Osteocyte (in vitro differentiated cells): ENCODE measurements at regions not wholly inside any gene's neighbourhood (a gene's known extent, or its start where the extent isn't known, plus 50 kb on each side); places are given as distances from the start of the nearest gene placed in this dataset.

ENCODE experiments used
- DNase-seq: peaks from one replicate; pipeline ENCODE4 v3.0.0; 2021; ENCODE audit warnings: mixed read lengths; ENCODE audit not compliant: unreplicated experiment; ENCODE audit errors: extremely low spot score
- H3K27ac Mint-ChIP-seq: one replicate; pipeline ENCODE4 v1.8.0; 2021; ENCODE audit warnings: mild to moderate bottlenecking, mixed read lengths; ENCODE audit not compliant: unreplicated experiment
- H3K27me3 Mint-ChIP-seq: one replicate; pipeline ENCODE4 v1.8.0; 2021; ENCODE audit warnings: mixed read lengths; ENCODE audit not compliant: unreplicated experiment
- H3K36me3 Mint-ChIP-seq: one replicate; pipeline ENCODE4 v1.8.0; 2021; ENCODE audit warnings: mixed read lengths; ENCODE audit not compliant: unreplicated experiment
- H3K4me1 Mint-ChIP-seq: one replicate; pipeline ENCODE4 v1.8.0; 2021; ENCODE audit warnings: mixed read lengths; ENCODE audit not compliant: unreplicated experiment
- H3K4me3 Mint-ChIP-seq: one replicate; pipeline ENCODE4 v1.8.0; 2021; ENCODE audit warnings: mild to moderate bottlenecking, moderate library complexity, mixed read lengths; ENCODE audit not compliant: unreplicated experiment
- H3K9me3 Mint-ChIP-seq: one replicate; pipeline ENCODE4 v1.8.0; 2021; ENCODE audit warnings: mixed read lengths; ENCODE audit not compliant: unreplicated experiment
- TF ChIP-seq, protein P1 (sequence below): fragments of 200-600 bp; sonication (generic); IDR thresholded peaks from 2 replicates; pipeline ENCODE4 v1.5.0; 2021; ENCODE audit warnings: antibody characterized with exemption, mild to moderate bottlenecking, moderate library complexity

DNA sequence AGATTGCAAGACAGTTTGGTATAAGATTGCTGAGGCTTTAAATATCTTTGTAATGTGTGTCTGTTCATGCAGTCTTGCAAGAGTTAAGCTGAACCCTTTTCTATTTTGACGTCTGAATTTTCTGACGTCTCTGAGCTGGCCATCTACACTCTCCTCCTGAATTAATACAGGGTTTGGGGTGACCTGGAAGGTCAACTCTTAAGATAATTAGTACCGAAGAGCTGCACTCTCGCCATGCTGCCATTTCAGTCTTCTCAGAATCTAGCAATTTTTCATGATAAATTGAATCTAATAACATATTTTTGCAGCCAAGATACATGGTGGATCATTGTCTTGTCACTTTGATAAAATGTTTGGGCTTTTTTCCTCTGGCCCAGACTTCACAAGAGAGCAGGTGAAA is 1245.2 kb upstream of the CELF4 start:
- no peak overlapping the region for H3K4me3 Mint-ChIP-seq
- no peak overlapping the region for H3K27ac Mint-ChIP-seq
- DNase-seq: no peak
- no peaks in the 10 kb centered on the region for H3K36me3 Mint-ChIP-seq
- H3K9me3 Mint-ChIP-seq: no peaks in the 10 kb centered on the region
- no peaks in the 10 kb centered on the region for H3K4me1 Mint-ChIP-seq
- H3K27me3 Mint-ChIP-seq: no peaks in the 10 kb centered on the region
- TF ChIP-seq, protein P1, sequence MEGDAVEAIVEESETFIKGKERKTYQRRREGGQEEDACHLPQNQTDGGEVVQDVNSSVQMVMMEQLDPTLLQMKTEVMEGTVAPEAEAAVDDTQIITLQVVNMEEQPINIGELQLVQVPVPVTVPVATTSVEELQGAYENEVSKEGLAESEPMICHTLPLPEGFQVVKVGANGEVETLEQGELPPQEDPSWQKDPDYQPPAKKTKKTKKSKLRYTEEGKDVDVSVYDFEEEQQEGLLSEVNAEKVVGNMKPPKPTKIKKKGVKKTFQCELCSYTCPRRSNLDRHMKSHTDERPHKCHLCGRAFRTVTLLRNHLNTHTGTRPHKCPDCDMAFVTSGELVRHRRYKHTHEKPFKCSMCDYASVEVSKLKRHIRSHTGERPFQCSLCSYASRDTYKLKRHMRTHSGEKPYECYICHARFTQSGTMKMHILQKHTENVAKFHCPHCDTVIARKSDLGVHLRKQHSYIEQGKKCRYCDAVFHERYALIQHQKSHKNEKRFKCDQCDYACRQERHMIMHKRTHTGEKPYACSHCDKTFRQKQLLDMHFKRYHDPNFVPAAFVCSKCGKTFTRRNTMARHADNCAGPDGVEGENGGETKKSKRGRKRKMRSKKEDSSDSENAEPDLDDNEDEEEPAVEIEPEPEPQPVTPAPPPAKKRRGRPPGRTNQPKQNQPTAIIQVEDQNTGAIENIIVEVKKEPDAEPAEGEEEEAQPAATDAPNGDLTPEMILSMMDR: no peak

DNA sequence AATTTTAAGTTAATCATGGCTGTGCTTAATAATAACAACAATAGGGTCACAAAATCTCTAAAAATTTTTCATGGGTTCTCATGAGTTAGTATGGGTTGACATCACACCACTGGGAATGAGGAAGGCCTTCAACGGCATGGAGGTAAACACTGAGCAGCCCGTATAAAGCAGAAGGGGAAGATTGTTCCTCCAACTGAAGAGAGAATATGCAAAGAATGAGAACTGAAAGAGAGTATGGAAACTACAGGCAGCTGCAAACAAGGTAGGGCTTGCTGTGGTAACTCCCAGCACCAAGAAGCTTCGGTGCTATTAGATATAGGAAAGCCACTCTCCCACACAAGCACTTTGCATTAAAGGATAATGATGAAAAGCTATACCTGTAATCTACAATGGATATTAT is 1242.3 kb upstream of the CELF4 start:
- Mint-ChIP-seq H3K4me1 (no peaks in the 10 kb centered on the region), H3K27ac (no peak overlapping the region), H3K4me3 (no peak overlapping the region), H3K36me3 (no peaks in the 10 kb centered on the region), H3K9me3 (no peaks in the 10 kb centered on the region), H3K27me3 (no peaks in the 10 kb centered on the region)
- no peak for DNase-seq
- TF ChIP-seq, protein P1: no peak

DNA sequence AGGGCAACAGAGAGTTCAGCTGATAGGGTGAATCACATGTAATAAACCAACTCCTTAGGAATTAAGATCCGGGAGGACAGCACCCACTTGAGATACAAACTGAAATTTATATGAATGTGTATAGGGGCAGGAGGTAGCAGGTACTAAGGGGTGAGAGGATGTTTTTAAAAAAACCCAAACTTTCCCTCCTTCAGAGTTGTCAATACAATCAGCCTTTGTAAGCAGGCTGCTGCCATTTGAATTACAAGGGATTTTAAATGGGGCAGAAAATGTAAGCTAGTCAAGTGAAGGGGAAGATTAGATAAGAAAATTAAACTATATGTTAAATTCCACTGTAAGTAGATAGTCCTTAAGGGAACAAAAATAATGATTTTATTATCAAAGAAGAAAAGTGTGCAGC is 1239.7 kb upstream of the CELF4 start:
- Mint-ChIP-seq H3K27me3 (no peaks in the 10 kb centered on the region), H3K9me3 (peaks cover 9% of the 10 kb centered on the region), H3K36me3 (no peaks in the 10 kb centered on the region), H3K27ac (no peak overlapping the region), H3K4me3 (no peak overlapping the region), H3K4me1 (no peaks in the 10 kb centered on the region)
- no peak for DNase-seq
- TF ChIP-seq, protein P1: no peak

DNA sequence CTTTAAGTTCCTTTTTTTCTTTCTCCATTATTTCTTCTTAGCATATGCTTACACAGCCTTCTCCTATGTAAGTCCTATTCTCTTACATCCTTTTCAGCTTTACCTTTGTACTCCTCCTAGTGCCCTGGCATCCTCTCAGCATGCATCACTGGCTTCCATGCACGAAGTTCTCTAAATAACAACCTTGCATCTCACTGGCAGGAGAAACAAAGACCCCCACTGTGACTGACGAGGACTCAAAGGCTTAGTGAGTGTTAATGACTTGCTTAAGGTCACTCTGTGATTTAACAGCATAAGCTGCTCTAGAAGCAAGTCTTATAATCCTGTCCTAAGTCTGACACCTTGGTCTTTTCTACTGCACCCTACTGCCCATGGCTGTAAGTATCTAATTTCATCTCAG is 1236.0 kb upstream of the CELF4 start:
- H3K4me1 Mint-ChIP-seq: no peaks in the 10 kb centered on the region
- no peak for DNase-seq
- H3K9me3 Mint-ChIP-seq: peaks cover 16% of the 10 kb centered on the region
- TF ChIP-seq, protein P1: no peak
- H3K36me3 Mint-ChIP-seq: no peaks in the 10 kb centered on the region
- H3K27me3 Mint-ChIP-seq: no peaks in the 10 kb centered on the region
- no peak overlapping the region for H3K4me3 Mint-ChIP-seq
- H3K27ac Mint-ChIP-seq: no peak overlapping the region

DNA sequence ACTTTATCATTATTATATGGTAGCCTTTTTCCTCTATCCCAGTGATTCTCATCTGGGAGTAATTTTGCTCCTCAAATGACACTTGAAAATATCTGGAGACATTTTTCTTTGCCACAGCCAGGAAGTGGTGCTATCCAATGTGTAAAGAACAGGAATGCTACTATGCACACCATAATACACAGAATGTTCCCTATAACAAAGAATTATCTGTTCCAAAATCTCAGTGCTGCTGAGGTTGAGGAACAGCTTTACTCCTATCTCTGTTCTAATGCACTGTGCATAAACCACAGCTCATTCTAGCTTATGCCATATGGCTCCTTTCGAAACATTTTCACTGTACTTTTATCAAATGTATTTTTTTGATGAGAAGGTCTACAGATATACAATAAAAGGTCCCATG is 1231.2 kb upstream of the CELF4 start:
- Mint-ChIP-seq H3K9me3 (peaks cover 13% of the 10 kb centered on the region), H3K27me3 (no peaks in the 10 kb centered on the region), H3K4me3 (no peak overlapping the region), H3K36me3 (no peaks in the 10 kb centered on the region), H3K27ac (no peak overlapping the region), H3K4me1 (no peaks in the 10 kb centered on the region)
- TF ChIP-seq, protein P1: no peak
- no peak for DNase-seq
